ENCODE measurements at regions not wholly inside any gene's neighbourhood (a gene's known extent, or its start where the extent isn't known, plus 50 kb on each side); places are given as distances from the start of the nearest gene placed in this dataset.

DNA sequence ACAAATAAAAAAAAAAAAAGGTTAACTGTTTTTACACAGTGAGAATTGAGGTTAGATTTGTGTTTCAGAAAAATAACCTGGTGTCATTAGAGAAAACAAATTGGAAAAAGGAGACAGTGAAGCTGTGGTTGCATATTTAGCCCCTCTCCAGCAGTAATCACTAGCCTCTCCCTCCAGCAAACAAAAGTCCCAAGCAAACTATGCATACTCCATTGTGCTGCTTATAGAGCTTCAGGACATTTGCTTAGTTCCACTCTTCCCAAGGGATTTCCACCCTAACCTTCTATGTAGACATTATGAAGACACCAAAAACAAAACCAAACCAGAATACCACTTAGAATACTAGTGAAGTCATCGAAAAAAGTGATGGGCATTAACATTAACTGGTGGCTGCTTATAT is 534.2 kb upstream of the CDH2 start:
- Histone ChIP-seq H4K91ac (ENCODE audit: low read depth, low read length) (no peak overlapping the region), H2AFZ (ENCODE audit: insufficient read depth, low read length, poor library complexity) (no peak overlapping the region), H3K4me1 (ENCODE audit: control insufficient read depth in 1 of 2, insufficient read depth in 2 of 2, low read length in 2 of 2) (peaks cover 0 to 1% of the 10 kb centered on the region in 2 experiments), H2BK5ac (ENCODE audit: low read depth, low read length, poor library complexity) (no peak overlapping the region), H3K36me3 (ENCODE audit: control insufficient read depth in 1 of 2, insufficient read depth in 2 of 2, low read length in 2 of 2) (no peaks in the 10 kb centered on the region), H3K4me3 (ENCODE audit: low read depth, low read length) (no peak overlapping the region), H4K8ac (ENCODE audit: low read depth, low read length) (no peak overlapping the region), H2AK5ac (ENCODE audit: low read length) (no peak overlapping the region), H2BK120ac (ENCODE audit: insufficient read depth, low read length, poor library complexity) (no peak overlapping the region), H3K4me2 (ENCODE audit: low read length) (no peak overlapping the region), H4K12ac (ENCODE audit: low read depth, low read length) (no peak overlapping the region), H3K4ac (ENCODE audit: low read depth, low read length) (no peak overlapping the region), H3K9me3 (ENCODE audit: insufficient read depth, low read depth, low read length) (no peaks in the 10 kb centered on the region), H3K9ac (ENCODE audit: low read length) (no peak overlapping the region), H3K79me1 (ENCODE audit: low read length) (no peaks in the 10 kb centered on the region), H3K23ac (ENCODE audit: low read length) (no peak overlapping the region), H3K18ac (ENCODE audit: low read length) (no peak overlapping the region), H3K27ac (ENCODE audit: low read depth, low read length) (no peak overlapping the region), H2BK12ac (ENCODE audit: low read length) (no peak overlapping the region), H3K27me3 (ENCODE audit: insufficient read depth, low read length) (no peaks in the 10 kb centered on the region), H3K79me2 (ENCODE audit: control insufficient read depth, insufficient read depth, low read length, poor library complexity) (no peaks in the 10 kb centered on the region), H3K14ac (ENCODE audit: low read length) (no peak overlapping the region)
- no CpG with 5 or more reads among the region's 1 CpG for WGBS (ENCODE audit: extremely low coverage, insufficient coverage, insufficient read length)
- DNase-seq = no peak

DNA sequence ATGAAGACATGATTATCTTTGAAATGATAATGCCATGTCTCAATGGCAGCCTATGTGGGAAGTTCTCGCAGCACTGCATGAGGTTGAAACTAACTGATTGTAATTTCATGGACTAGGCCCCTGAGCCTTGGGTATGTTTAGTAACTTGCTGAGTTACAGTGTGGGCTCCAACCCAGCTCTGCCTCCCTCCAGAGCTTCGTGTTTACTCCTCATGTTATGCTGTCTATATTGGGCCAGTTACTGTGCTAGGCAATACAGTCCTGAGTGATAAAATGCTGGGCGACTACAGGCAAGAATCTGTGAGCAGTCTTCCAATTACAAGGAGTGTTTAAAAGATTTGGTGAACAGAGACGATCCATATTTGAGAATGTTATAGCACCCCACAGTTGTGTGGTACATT is 530.1 kb upstream of the CDH2 start:
- DNase-seq = no peak
- WGBS (ENCODE audit: extremely low coverage, insufficient coverage, insufficient read length) = no CpG with 5 or more reads among the region's 4 CpGs
- Histone ChIP-seq H3K14ac (ENCODE audit: low read length) (no peak overlapping the region), H3K9ac (ENCODE audit: low read length) (no peak overlapping the region), H2AK5ac (ENCODE audit: low read length) (no peak overlapping the region), H3K4ac (ENCODE audit: low read depth, low read length) (no peak overlapping the region), H3K4me2 (ENCODE audit: low read length) (no peak overlapping the region), H3K36me3 (ENCODE audit: control insufficient read depth in 1 of 2, insufficient read depth in 2 of 2, low read length in 2 of 2) (no peaks in the 10 kb centered on the region), H3K4me1 (ENCODE audit: control insufficient read depth in 1 of 2, insufficient read depth in 2 of 2, low read length in 2 of 2) (no peaks in the 10 kb centered on the region), H3K18ac (ENCODE audit: low read length) (no peak overlapping the region), H3K79me2 (ENCODE audit: control insufficient read depth, insufficient read depth, low read length, poor library complexity) (no peaks in the 10 kb centered on the region), H2AFZ (ENCODE audit: insufficient read depth, low read length, poor library complexity) (no peak overlapping the region), H3K27me3 (ENCODE audit: insufficient read depth, low read length) (no peaks in the 10 kb centered on the region), H2BK12ac (ENCODE audit: low read length) (no peak overlapping the region), H3K9me3 (ENCODE audit: insufficient read depth, low read depth, low read length) (no peaks in the 10 kb centered on the region), H4K91ac (ENCODE audit: low read depth, low read length) (no peak overlapping the region), H4K8ac (ENCODE audit: low read depth, low read length) (no peak overlapping the region), H3K79me1 (ENCODE audit: low read length) (no peaks in the 10 kb centered on the region), H2BK120ac (ENCODE audit: insufficient read depth, low read length, poor library complexity) (no peak overlapping the region), H4K12ac (ENCODE audit: low read depth, low read length) (no peak overlapping the region), H3K4me3 (ENCODE audit: low read depth, low read length) (no peak overlapping the region), H2BK5ac (ENCODE audit: low read depth, low read length, poor library complexity) (no peak overlapping the region), H3K23ac (ENCODE audit: low read length) (no peak overlapping the region), H3K27ac (ENCODE audit: low read depth, low read length) (no peak overlapping the region)

DNA sequence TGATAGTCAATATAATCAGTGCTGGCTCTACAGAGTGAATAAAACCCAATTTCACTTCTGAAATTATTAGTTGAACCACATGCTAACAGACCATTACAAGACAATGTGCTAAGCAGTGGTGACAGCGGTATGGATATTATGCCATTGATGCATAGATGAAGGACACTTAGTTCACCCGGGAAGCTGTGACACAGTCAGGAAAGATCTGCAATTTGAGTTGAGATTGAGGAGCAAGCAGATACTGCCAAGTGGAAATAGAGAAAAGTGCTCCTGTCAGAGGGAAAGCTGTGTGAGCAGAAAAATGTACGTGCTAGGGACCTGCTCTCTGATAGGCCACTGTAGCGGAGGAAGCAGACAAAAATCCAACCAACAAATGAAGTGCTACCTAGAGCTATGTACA is 529.5 kb upstream of the CDH2 start:
- Histone ChIP-seq H4K8ac (ENCODE audit: low read depth, low read length) (no peak overlapping the region), H3K79me2 (ENCODE audit: control insufficient read depth, insufficient read depth, low read length, poor library complexity) (no peaks in the 10 kb centered on the region), H3K79me1 (ENCODE audit: low read length) (no peaks in the 10 kb centered on the region), H3K27me3 (ENCODE audit: insufficient read depth, low read length) (no peaks in the 10 kb centered on the region), H2AK5ac (ENCODE audit: low read length) (no peak overlapping the region), H3K18ac (ENCODE audit: low read length) (no peak overlapping the region), H3K23ac (ENCODE audit: low read length) (no peak overlapping the region), H3K4me2 (ENCODE audit: low read length) (no peak overlapping the region), H4K12ac (ENCODE audit: low read depth, low read length) (no peak overlapping the region), H2BK120ac (ENCODE audit: insufficient read depth, low read length, poor library complexity) (no peak overlapping the region), H3K9ac (ENCODE audit: low read length) (no peak overlapping the region), H3K4ac (ENCODE audit: low read depth, low read length) (no peak overlapping the region), H3K4me3 (ENCODE audit: low read depth, low read length) (no peak overlapping the region), H3K4me1 (ENCODE audit: control insufficient read depth in 1 of 2, insufficient read depth in 2 of 2, low read length in 2 of 2) (no peaks in the 10 kb centered on the region), H3K9me3 (ENCODE audit: insufficient read depth, low read depth, low read length) (no peaks in the 10 kb centered on the region), H3K27ac (ENCODE audit: low read depth, low read length) (no peak overlapping the region), H2BK12ac (ENCODE audit: low read length) (no peak overlapping the region), H2BK5ac (ENCODE audit: low read depth, low read length, poor library complexity) (no peak overlapping the region), H4K91ac (ENCODE audit: low read depth, low read length) (no peak overlapping the region), H3K14ac (ENCODE audit: low read length) (no peak overlapping the region), H2AFZ (ENCODE audit: insufficient read depth, low read length, poor library complexity) (no peak overlapping the region), H3K36me3 (ENCODE audit: control insufficient read depth in 1 of 2, insufficient read depth in 2 of 2, low read length in 2 of 2) (no peaks in the 10 kb centered on the region)
- no CpG with 5 or more reads among the region's 4 CpGs for WGBS (ENCODE audit: extremely low coverage, insufficient coverage, insufficient read length)
- DNase-seq = no peak

DNA sequence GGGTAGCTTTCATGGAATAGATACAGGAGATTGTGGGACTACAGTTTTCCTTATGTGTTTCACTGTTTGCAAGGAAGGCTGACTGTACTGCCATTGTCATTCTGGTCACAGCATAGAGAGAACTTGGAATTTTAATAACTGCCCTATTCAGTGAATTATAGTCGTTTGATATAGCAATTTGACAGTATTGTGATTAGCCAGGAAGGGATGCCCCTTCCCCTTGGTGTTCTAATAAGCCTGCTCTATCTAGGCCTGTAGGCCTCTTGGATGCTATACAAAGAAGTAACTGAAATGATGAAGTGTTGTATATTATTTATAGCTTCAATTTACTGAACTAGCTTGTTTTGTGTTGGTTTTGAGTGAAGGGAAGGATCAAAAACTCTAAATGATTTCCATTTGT is 528.6 kb upstream of the CDH2 start:
- H4K12ac ChIP-seq (ENCODE audit: low read depth, low read length) = no peak overlapping the region

More for the DNA sequence above, 528.6 kb upstream of the CDH2 start:
- no peaks in the 10 kb centered on the region for H3K79me1 ChIP-seq (ENCODE audit: low read length)
- H4K8ac ChIP-seq (ENCODE audit: low read depth, low read length) = no peak overlapping the region
- DNase-seq = no peak
- H3K4me3 ChIP-seq (ENCODE audit: low read depth, low read length) = no peak overlapping the region
- H3K9me3 ChIP-seq (ENCODE audit: insufficient read depth, low read depth, low read length) = no peaks in the 10 kb centered on the region
- H3K9ac ChIP-seq (ENCODE audit: low read length) = no peak overlapping the region
- no peak overlapping the region for H3K18ac ChIP-seq (ENCODE audit: low read length)
- no peak overlapping the region for H2AK5ac ChIP-seq (ENCODE audit: low read length)
- H3K27me3 ChIP-seq (ENCODE audit: insufficient read depth, low read length) = no peaks in the 10 kb centered on the region
- no peak overlapping the region for H4K91ac ChIP-seq (ENCODE audit: low read depth, low read length)
- H3K36me3 ChIP-seq (ENCODE audit: control insufficient read depth in 1 of 2, insufficient read depth in 2 of 2, low read length in 2 of 2) = no peaks in the 10 kb centered on the region
- H2BK5ac ChIP-seq (ENCODE audit: low read depth, low read length, poor library complexity) = no peak overlapping the region
- no peak overlapping the region for H3K14ac ChIP-seq (ENCODE audit: low read length)
- H3K27ac ChIP-seq (ENCODE audit: low read depth, low read length) = no peak overlapping the region
- no peak overlapping the region for H3K23ac ChIP-seq (ENCODE audit: low read length)
- no peaks in the 10 kb centered on the region for H3K79me2 ChIP-seq (ENCODE audit: control insufficient read depth, insufficient read depth, low read length, poor library complexity)
- no peaks in the 10 kb centered on the region for H3K4me1 ChIP-seq (ENCODE audit: control insufficient read depth in 1 of 2, insufficient read depth in 2 of 2, low read length in 2 of 2)
- H2AFZ ChIP-seq (ENCODE audit: insufficient read depth, low read length, poor library complexity) = no peak overlapping the region
- H3K4ac ChIP-seq (ENCODE audit: low read depth, low read length) = no peak overlapping the region
- no peak overlapping the region for H3K4me2 ChIP-seq (ENCODE audit: low read length)
- H2BK120ac ChIP-seq (ENCODE audit: insufficient read depth, low read length, poor library complexity) = no peak overlapping the region
- WGBS (ENCODE audit: extremely low coverage, insufficient coverage, insufficient read length) = no CpG with 5 or more reads among the region's 1 CpG
- H2BK12ac ChIP-seq (ENCODE audit: low read length) = no peak overlapping the region
